ENCODE measurements at regions not wholly inside any gene's neighbourhood (a gene's known extent, or its start where the extent isn't known, plus 50 kb on each side); places are given as distances from the start of the nearest gene placed in this dataset.

DNA sequence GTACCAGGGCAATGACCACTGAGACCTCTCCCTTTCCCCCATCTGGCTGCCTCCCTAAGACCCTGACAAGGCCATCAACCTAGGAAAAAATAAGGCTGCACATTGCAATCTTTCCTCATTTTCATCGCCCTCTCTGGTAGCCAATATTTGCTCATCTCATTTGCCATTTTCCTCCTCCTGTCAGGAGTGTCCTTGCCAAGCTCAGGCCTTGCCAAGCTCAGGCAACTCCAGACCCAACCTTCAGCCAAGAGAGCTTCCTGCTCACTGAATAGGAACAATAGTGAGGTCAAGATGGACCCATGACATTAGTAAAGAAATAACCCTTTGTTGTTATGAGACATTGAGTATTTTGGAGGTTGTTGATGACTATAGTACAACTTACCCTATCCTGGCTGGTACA lies 380.3 kb downstream of the RSL24D1 start (continued):
- TF ChIP-seq TBP (CRISPR knock-in tag; IDR thresholded peaks at IDR 0.05) (no peak), ZNF138 (CRISPR knock-in tag; IDR thresholded peaks at IDR 0.05; ENCODE audit: low read depth) (no peak), ISL2 (CRISPR knock-in tag; IDR thresholded peaks at IDR 0.05) (no peak)

DNA sequence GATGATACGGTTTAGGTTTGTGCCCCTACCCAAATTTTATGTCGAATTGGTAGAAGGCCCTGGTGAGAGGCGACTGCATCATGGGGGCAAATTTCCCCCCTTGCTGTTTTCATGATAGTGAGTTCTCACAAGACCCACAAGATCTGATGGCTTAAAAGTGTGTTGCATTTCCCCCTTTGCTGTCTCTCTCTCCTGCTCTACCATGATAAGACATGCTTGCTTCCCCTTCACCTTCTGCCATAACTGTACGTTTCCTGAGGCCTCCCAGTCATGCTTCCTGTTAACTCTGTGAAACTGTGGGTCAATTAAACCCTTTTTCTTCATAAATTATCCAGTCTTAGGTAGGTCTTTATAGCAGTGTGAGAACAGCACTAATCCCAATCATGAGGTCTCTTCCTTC lies 381.2 kb downstream of the RSL24D1 start:
- no TSS peak for BruUV-seq (replicated peaks)
- no peak overlapping the region for H3K9ac ChIP-seq (ENCODE audit: insufficient read depth, low read depth, low read length)
- intact Hi-C loops (cut with micrococcal nuclease; ENCODE audit: unreplicated experiment) = no loop called here

More for the DNA sequence above, 381.2 kb downstream of the RSL24D1 start:
- Histone ChIP-seq H3K27ac (ENCODE audit: extremely low read length, insufficient read depth, low read length) (no peak overlapping the region), H3K36me3 (replicated peaks in 1 of 2; ENCODE audit: control insufficient read depth in 1 of 2, insufficient read depth in 2 of 2, low read length in 2 of 2) (no peaks in the 10 kb centered on the region), H3K79me2 (ENCODE audit: insufficient read depth, low read length) (no peaks in the 10 kb centered on the region), H2AFZ (ENCODE audit: low read length) (no peak overlapping the region), H3K4me2 (ENCODE audit: low read depth, low read length) (no peak overlapping the region), H4K20me1 (ENCODE audit: insufficient read depth, low read length) (no peaks in the 10 kb centered on the region), H3K9me3 (ENCODE audit: low read length) (peaks cover 46% of the 10 kb centered on the region), H3K27me3 (ENCODE audit: control insufficient read depth in 1 of 2, insufficient read depth in 2 of 2, low read length in 2 of 2) (no peaks in the 10 kb centered on the region), H3K4me1 (ENCODE audit: insufficient read depth, low read length) (no peaks in the 10 kb centered on the region), H3K4me3 (replicated peaks in 1 of 3; ENCODE audit: insufficient read depth in 1 of 3, low read depth in 2 of 3, low read length in 3 of 3) (no peak overlapping the region)
- 2% methylated on average over 4 of the region's 4 CpGs for WGBS (ENCODE audit: low lambda C conversion rate)
- ChIA-PET CTCF (ENCODE audit: low intra/inter-chr PET ratio, low total read pairs) (no interaction called here), POLR2A (no interaction called here)
- ATAC-seq = no peak
- FAIRE-seq = no peak
- DNase-seq (ENCODE audit: low spot score) = no peak
- TF ChIP-seq, protein P1, sequence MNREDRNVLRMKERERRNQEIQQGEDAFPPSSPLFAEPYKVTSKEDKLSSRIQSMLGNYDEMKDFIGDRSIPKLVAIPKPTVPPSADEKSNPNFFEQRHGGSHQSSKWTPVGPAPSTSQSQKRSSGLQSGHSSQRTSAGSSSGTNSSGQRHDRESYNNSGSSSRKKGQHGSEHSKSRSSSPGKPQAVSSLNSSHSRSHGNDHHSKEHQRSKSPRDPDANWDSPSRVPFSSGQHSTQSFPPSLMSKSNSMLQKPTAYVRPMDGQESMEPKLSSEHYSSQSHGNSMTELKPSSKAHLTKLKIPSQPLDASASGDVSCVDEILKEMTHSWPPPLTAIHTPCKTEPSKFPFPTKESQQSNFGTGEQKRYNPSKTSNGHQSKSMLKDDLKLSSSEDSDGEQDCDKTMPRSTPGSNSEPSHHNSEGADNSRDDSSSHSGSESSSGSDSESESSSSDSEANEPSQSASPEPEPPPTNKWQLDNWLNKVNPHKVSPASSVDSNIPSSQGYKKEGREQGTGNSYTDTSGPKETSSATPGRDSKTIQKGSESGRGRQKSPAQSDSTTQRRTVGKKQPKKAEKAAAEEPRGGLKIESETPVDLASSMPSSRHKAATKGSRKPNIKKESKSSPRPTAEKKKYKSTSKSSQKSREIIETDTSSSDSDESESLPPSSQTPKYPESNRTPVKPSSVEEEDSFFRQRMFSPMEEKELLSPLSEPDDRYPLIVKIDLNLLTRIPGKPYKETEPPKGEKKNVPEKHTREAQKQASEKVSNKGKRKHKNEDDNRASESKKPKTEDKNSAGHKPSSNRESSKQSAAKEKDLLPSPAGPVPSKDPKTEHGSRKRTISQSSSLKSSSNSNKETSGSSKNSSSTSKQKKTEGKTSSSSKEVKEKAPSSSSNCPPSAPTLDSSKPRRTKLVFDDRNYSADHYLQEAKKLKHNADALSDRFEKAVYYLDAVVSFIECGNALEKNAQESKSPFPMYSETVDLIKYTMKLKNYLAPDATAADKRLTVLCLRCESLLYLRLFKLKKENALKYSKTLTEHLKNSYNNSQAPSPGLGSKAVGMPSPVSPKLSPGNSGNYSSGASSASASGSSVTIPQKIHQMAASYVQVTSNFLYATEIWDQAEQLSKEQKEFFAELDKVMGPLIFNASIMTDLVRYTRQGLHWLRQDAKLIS (CRISPR knock-in tag; IDR thresholded peaks at IDR 0.05) = no peak
- TF ChIP-seq TCF12 (IDR thresholded peaks at IDR 0.05) (no peak), TCF12 (CRISPR knock-in tag; IDR thresholded peaks at IDR 0.05) (no peak), SSRP1 (CRISPR knock-in tag; IDR thresholded peaks at IDR 0.05) (no peak), ZNF121 (CRISPR knock-in tag; IDR thresholded peaks at IDR 0.05) (no peak), MED1 (CRISPR knock-in tag; IDR thresholded peaks at IDR 0.05) (no peak)
- in situ Hi-C loops (cut with HindIII; ENCODE audit: extremely low pct_ligation_motif_present, low pct_unique_long_range_greater_than_20kb) = no loop called here

All from HepG2 (cell line).